Gastrocnemius medialis (tissue), 4 donors: ENCODE measurements at regions not wholly inside any gene's neighbourhood (a gene's known extent, or its start where the extent isn't known, plus 50 kb on each side); places are given as distances from the start of the nearest gene placed in this dataset.

ENCODE experiments used
- CTCF ChIP-seq, 5 experiments: fragments of 450-650 bp in 3 of 5; fragments of 200-600 bp in 2 of 5; sonication (generic) in 2 of 5; IDR thresholded peaks in 4 of 5; conservative IDR thresholded peaks in 1 of 5; 1 replicate in 4 of 5; 2 replicates in 1 of 5; pipeline ENCODE4 v1.5.1; 2016 to 2019; ENCODE audit warnings: antibody characterized with exemption in 5 of 5, mild to moderate bottlenecking in 3 of 5, moderate library complexity in 3 of 5
- POLR2A ChIP-seq, 2 donors: fragments of 450-650 bp; IDR thresholded peaks; one replicate each; pipeline ENCODE4 v1.6.1; 2017; ENCODE audit warnings: antibody characterized with exemption in 2 of 2, mild to moderate bottlenecking in 2 of 2, moderate library complexity in 2 of 2

- no peak for TF ChIP-seq CTCF (IDR thresholded peaks at IDR 0.05 in 4 of 5, conservative IDR thresholded peaks at IDR 0.05 in 1 of 5)
- no peak for TF ChIP-seq POLR2A (IDR thresholded peaks at IDR 0.05)
Observed at GRCh38 chr5:9724707-9725106, 94.6 kb upstream of the TAS2R1 start.
